ENCODE measurements at regions not wholly inside any gene's neighbourhood (a gene's known extent, or its start where the extent isn't known, plus 50 kb on each side); places are given as distances from the start of the nearest gene placed in this dataset.

DNA sequence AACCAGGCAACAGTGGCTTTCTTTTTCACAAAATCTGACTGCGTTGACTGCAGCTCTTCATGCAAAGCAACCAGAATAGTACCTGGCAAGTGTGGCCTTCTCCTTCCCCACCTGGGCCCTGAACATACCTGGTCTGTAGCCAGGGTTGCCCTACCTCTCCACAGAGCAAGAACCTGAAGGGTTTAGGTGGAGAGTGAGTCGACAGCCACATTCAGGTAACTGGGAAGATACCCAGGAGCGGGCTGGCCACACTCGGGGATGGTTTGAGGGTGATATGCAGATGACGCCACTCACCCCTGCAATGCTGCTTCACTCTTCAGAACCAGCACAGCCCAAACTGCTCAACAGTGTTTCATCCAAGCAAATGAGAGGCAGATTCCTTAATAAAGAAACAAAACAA, 117.3 kb downstream of the TTC32 start:
- DNase-seq (ENCODE audit: low spot score): no peak

DNA sequence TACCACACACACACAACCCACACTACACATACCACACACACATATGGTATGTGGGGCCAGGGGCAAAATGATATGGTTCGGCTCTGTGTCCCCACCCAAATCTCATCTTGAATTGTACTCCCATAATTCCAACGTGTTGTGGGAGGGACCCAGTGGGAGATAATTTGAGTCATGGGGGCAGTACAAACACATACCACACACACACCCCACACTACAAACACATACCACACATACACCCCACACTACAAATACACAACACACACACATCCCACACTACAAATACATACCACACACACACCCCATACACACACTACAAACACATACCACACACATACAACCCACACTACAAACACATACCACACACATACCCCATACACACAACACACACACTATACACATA, 117.8 kb downstream of the TTC32 start:
- DNase-seq (ENCODE audit: low spot score): no peak

DNA sequence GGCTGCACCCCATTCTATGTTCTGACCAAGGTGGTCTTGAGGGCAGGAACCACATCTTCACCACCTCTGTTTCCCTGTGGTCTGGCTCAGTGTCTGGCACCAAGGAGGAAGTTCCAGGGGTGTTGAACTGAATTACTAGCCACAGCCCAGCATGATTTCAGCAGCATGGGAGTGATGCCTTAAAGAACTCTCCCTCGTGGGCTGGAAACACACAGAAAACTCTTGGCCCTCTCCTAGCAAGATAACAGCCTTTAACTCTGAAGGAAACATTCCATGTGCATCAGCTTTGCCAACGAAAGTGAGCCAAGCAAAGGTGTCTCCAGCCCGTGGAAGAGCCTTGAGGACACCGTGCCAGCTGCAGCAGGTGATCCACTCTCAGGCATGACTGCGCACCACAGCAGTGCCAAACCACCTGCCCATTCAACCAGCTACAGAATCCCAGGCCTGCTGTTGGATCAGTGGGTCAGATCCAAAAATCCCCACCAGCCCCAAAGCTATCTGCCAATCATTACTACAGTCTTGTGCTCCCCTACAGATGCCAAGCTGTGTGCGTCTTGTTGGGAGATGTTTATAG, 124.8 kb downstream of the TTC32 start:
- DNase-seq (ENCODE audit: low spot score): no peak

DNA sequence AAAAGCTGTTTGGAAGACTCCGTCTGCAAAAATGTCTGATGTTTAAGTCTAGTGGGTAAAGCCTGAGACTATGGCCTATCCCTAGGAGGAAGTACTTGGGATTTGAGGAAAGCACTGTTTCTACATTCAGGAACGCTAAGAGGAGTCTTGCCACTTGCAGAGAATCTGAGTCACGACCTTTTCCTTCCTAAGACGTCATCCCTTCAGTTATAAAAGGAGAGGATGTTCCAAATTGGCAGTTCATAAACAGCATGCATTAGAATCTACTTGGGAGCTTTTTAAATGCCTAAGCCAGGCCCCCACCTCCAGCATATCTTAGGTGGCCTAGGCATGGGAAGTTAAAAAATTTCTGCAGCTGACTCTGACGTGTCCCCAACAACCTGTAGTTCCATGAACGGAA, 125.9 kb downstream of the TTC32 start:
- no peak for DNase-seq (ENCODE audit: low spot score)

DNA sequence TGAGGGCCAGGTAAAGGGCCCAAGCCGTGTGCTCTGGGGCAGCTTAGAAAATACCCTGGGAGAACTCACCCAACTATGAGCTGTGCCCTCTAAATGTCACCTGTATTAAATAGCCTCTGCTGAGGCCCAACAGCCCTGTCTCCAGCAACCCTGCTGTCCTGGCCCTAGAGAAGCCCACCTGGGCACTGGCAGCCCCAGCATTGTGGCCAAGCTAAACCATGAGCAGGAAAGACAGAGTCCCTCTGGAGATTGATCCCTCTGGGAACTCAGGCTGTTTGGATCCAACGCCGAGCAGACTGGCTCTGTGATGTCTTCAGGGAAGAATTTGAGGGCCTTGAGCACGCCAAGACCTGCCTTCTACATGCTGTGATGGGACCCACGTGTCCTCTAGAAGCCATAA, 126.5 kb downstream of the TTC32 start:
- DNase-seq (ENCODE audit: low spot score): no peak

DNA sequence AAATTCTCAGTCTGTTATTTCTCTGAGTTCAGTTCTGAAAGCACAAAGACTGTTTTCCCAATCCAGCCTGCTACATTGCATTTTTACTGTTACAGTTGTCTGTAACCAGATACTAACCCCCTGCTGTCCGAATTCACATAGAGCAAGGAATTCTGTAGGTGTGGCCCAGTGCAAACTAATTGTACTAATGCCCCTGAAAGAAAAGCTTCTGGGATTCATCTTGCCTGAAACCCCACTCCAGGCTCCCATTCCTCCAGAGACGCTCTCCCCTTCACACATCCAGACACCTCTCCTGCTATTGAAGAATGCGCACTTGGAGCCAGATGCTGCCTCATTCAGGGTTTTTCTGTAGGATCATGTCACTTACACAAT, 127.0 kb downstream of the TTC32 start:
- DNase-seq (ENCODE audit: low spot score): no peak

DNA sequence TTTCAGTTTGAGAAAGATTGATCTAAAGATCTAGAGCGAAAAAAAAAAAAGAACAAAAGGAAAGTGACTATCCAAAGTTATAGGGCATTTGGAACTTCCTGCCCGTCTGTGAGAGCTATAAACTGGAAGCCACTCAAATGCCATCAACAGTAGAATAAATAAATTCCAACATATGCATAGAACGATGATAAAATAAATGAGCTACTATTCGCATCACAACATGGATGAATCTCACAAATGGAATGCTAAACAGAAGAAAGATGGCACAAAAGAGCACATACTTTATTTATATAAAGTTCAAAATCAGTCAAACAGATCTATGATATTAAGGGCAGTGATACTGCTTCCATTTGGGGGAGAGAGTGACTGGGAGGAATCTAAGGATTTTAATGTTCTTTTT, 128.8 kb downstream of the TTC32 start:
- no peak for DNase-seq (ENCODE audit: low spot score)

DNA sequence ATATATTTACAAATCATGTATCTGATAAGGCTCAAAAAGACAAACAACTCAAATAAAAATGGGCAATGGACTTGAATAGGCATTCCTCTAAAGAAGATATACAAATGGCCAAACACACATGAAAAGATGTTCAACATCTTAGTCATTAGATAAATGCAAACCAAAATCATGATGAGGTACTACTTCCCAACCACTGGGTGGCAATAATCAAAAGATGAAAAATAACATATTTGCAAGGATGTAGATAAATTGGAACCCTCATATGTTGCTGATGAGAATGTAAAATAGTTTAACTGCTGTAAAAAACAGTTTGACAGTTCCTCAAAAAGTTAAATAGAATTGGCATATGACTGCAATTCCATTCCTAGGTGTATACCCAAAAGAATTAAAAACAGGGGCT, 132.3 kb downstream of the TTC32 start:
- no peak for DNase-seq (ENCODE audit: low spot score)

DNA sequence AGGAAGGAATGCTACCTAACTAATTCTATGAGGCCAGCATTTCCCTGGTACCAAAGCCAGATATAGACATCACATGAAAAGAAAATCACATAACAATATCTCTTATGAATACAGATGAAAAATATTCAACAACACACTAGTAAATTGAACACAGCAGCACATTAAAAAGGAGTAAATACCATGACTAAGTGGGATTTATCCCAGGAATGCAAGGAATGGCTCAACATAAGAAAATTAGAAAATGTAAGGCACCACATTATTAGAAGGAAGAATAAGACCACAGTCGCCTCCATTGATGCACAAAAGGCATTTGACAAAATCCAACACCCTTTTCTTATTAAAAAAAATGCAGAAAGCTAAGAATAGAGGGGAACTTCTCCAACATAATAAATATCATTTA, 133.9 kb downstream of the TTC32 start:
- no peak for DNase-seq (ENCODE audit: low spot score)

DNA sequence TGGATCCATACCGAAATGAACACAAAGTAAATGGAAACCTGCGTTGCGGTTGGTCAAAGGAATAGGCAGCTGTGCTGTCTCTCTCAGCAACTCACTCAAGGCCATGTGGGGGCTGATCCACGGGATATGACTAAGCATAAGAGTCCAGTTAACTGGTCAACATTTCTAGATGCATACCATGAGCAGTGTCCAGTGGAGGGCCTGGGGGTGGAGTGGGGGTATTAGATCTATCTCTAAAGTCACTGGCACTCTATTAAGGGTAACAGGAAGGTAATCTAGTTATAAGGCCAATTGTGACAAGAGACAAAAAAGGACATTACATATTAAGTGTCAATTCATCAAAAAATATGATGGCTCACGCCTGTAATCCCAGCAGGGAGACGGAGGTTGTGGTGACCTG, 136.8 kb downstream of the TTC32 start:
- no peak for DNase-seq (ENCODE audit: low spot score)

DNA sequence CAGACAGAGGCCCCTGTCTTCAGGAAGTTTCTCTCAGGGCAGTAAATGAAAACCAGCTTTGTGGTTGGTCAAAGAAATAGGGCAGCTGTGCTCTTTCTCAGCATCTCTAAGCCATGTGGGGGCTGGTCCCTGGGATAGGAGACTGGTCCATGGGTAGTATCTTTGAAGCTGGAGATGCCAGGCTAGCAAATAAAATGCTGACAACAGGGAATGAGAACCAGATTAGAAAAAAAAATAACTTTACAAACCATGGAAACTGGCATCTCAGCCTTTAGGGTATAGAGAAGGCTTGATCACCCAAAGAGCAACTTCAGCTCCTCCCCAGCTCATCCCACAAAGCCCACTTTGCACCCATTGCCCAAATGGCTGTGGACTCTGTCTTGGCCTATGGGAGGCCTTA, 138.1 kb downstream of the TTC32 start:
- no peak for DNase-seq (ENCODE audit: low spot score)

DNA sequence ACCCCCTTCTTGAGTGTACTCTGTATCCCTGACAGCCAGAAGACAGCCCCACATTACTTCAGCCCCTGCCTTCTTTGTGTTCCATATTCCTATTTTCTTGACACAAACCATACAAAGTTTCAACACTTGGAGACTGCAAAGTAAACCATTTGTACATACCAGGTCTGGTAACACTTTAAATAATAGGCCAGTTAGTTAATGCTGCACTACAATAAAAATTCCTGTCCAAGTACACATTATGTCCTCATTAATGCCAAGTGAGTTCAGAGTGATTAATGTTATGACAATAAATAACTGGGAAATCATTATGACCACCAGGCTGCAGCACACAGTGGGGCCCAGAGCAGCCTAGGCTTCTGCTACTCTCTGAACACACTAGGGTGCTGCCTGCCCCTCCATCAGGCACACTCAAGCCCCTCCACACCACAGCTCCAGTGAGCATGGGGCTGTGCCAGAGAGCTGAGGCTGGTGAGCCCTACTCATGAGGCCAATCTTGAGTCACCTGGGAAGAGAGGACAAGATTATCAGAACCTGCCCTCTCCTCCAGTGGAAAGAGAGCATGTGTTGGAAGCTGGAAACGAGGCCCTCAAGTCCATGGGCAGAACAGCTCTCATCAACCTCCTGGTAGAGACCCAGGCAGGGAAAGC, 138.7 kb downstream of the TTC32 start:
- DNase-seq (ENCODE audit: low spot score): no peak

DNA sequence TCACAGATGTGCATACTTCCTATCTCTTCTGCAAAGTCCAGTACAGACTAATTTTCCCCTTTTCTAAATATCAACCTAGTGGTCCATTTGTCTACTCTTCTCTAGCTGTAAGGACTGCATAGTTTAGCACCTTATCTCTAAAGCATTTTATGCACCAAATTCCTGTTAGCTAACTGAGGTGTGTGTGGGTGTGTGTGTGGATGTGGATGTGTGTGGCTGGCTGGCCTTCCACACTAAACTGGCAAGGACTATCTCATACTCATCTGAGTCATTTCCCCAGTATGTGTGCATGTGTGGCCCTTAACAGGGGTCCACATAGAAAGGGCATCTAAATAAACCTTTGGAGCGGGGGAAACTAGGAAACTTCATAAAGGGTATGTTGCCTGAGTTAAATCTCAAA, 139.6 kb downstream of the TTC32 start:
- no peak for DNase-seq (ENCODE audit: low spot score)

DNA sequence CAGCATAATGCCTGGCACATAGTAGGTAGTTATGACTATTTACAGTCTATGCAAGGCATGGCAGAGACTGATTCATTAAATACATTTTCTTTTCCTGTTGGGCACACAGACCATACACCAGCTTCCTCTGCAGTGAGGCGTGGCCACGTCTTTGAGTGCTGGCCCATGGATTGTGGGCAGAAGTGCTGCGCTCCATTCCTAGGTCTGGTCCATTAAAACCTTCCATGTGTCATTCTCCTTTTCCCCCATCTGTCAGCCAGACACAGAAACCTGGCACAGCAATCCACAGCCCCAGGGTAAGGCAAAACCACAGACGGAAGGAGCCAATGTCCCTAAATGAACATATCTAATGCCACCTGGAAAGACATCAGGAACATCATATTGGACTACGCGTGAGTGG, 141.9 kb downstream of the TTC32 start:
- DNase-seq (ENCODE audit: low spot score): no peak

DNA sequence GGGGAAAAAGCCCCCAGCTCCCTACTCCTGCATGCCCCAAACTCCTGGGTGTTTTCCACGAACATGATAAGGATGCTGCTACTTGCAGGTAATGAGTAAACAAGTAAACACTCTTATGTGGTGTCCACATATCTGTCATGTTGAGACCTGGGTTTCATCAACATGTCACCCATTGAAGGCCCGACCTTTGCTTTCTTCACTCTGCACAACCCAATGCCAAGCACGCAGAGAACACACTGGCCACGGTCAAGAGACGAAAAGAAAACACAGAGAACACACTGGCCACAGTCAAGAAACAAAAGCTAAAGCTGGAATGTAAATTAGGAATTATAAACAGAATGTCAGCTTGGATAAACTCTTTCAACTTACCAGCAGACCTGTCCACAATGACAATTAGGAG, 143.1 kb downstream of the TTC32 start:
- no peak for DNase-seq (ENCODE audit: low spot score)

DNA sequence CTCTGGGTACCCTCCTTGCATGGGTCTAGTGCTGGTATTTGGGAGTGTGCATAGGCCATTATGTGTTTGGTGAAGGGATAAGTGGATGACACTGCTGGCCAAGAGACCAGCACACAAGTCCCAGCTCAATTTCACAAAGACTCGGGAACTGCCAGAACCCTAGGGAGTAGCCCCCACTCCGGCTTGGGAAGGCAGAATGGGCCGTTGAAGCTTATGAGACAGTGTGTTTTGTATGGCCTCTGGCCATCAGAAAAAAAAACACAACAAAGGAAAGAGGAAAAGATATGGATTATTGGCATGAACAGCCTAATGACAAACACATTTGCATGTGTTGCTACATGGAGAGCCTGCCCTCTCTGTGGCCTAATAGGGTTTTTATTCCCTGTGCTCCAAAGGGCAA, 144.2 kb downstream of the TTC32 start:
- DNase-seq (ENCODE audit: low spot score): no peak

DNA sequence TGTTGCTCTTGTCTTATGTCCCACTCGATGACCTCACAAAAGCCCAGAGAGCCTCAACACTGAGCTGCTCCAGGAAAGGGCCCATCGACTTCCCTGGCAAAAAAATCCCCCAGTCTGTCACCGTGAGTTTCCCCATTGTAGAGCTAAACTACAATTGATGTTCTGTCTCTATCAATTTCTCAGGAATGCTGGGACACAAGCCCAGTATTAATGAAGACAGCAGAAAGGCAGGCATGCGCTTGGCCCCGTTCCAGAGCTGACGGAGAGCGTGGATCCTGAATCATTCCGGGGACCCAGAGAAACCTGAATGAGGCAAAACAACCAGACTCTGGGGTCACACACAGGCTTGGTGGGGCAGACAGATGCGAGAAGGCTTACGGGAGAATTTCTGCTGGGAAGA, 146.9 kb downstream of the TTC32 start:
- no peak for DNase-seq (ENCODE audit: low spot score)

DNA sequence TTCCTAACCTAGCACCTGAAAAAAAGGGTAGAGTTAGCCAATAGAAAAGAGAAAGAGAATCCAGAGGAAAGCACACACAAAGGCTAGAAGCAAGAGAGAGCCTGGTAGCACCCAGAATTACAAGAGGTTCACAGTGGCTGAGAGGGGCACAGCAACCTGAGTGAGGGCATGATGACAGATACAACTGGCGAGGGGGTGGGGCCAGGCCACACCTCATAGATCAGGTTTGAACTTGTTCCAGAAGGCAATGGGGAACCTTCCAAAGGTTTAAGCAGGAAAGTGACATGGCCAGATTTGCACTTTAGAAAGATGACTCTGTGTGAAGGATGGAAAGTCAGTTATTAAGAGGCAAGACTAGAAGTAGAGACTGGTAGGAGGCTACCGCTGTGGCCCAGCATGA, 148.0 kb downstream of the TTC32 start:
- no peak for DNase-seq (ENCODE audit: low spot score)

DNA sequence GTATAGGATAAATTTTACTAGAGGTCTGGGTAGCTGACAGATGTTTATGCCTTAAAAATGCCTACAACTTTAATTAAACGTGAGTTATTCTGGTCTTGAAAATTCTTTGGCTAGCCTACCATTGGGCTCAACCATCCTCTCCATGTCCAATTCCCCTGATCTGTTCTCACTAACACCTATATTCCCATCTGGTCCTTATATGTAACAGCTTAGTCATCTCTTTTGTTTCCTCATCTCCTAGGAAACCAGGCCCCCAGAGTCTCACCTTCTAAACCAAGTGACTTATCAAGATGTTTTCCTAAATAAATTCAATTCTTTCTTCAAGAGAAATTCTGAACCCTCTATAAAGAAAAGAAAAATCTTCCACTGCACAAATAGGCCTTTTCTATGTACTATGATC, 148.5 kb downstream of the TTC32 start:
- no peak for DNase-seq (ENCODE audit: low spot score)

DNA sequence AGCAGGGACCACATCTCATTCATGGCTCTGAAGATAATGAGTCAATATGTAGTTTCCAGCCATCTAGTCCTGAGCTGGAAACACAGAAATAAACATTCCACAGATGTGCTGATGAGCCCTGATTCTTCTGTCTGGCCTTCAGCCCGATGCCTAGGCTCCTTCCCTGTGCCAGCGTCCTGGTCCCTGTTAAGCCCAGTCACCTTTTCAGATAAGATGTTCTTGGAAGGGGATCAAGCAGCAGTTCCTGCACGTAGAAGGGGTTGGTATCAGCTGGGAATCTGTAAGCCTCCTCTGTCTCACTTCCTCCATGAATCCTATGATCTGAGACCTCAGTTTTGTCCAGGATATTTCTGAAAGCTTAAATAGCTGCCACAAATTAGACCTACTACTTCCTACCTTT, 149.3 kb downstream of the TTC32 start:
- DNase-seq (ENCODE audit: low spot score): no peak

DNA sequence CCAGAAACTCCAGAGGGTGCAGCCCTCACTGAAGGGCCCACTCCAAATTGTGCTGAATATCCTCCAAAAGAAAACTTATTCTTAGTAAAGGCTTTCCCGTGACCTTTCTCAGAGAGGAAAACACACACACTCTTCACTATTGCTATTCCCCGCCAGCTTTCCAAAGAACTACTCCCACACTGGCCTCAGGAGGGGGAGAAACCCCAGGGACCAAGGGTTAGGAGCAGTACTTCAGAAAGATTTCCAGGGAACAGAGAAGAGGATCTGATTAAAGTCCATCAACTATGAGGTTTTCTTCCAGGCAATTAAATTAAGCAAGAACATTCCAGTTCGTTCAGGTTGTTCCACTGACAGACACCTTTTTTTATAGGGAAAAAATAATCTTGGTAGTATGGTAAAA, 150.2 kb downstream of the TTC32 start:
- DNase-seq (ENCODE audit: low spot score): no peak

DNA sequence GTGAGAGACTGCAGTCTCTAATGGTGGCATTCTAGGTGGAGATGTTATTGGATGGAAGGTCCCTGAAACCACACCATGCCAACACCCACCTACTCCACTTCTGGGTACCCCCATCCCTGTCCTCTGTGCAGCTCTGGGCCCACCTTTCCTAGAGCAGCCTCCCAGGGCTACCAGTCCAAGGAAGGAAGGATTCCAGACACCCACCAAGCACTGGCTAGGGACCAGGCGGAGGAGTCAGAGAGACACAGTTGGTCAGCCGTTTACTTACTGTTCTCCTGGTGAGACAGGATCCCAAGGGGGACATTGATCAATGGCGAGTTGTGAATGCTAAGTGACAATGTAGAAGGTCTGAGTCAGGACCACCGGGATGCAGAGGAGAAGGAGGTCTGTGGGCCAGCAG, 151.6 kb downstream of the TTC32 start:
- no peak for DNase-seq (ENCODE audit: low spot score)

DNA sequence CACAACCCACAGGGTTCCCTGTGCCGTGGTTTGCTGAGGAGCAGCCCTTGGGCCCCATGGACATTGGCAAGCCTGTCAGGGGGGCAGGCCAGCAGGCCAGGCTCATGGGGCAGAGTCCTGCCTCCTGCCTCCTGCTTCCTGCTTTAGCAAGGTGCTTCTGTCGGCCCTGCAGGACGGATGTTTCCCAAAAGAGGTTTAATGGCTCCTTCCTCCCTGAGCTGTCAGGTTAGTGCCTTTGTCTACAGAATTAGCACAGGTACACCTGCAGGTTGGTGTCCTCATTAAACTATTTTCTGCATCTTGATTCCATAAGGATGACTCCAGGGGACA, 152.3 kb downstream of the TTC32 start:
- DNase-seq (ENCODE audit: low spot score): no peak

DNA sequence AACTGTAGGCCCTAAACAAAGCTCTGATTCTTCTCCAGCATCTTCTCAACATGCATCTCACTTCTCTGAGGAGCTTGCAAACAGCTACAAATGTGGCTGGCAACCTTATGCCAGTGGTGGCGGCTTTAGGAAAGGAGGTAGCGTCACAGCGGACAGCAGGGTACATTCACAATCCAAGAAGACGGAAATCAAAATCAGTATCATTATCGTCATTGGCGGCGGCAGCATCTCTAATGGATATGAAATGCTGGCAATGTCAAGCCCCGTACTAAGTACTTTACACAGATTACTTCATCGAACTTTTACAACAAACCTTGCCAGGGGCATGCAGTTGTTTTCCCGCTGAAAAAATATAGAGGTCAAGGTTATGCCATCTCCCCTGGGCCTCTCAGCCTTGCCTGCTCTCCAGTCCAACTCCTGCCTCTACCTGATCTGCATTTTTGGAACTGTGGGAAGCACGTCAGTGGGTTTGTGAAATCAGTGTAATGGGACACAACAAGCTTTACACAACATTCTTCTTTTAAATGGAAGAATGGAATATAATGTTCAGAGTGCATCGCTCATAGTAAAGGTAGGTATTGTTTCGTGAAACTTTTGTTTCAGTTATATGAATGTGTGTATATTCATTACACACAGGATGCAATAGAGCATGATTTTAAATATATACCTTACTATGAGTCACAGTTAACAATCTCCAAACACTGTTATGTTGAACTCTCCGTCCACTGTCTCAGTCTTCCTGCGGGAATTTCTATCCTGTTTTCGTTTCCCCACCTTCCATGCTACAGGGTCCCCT, 152.9 kb downstream of the TTC32 start:
- DNase-seq (ENCODE audit: low spot score): no peak
